Right ventricle myocardium inferior (tissue), 1 donor: ENCODE measurements at regions not wholly inside any gene's neighbourhood (a gene's known extent, or its start where the extent isn't known, plus 50 kb on each side); places are given as distances from the start of the nearest gene placed in this dataset.
"Not testable (repeated sequence)": the region's sequence is repeated elsewhere in the genome, so short reads cannot be mapped to it uniquely, and the experiment has no call there.

Experiments
- ATAC-seq: fragments of 200-7000 bp; cut with Tn5 transposase; one replicate; pipeline ENCODE4 v1.9.1; 2020; ENCODE audit warnings: mild to moderate bottlenecking, moderate library complexity
- DNase-seq: peaks from one replicate; pipeline ENCODE4 v3.0.0; 2021; ENCODE audit errors: missing footprints
- intact Hi-C: fragments of 100-400 bp; cut with DNase I; formaldehyde crosslinking; loops from one replicate; pipeline ENCODE4 v1.11.0; 2022
- donor health status: DM: no; HTN: yes; CAD: no; lungs with severe emphysema.

DNA sequence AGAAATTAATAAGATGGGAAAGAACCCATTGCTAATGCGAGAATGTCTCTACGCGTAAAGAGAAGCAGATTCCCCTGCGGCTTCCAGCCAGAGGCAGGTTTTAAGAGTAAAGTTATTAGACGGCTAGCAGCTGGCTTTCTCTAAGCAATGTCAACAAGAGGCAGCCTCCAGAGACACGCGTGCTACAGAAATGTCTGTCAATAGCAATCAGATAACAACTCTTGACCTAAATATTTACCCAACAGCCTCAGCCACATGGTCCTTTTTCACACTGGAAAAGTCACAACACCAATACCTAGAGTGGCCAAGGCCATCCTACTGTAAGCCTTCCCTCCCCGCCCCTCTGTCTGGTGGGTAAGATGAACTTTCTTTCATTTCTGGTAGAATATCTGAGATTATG, 146.0 kb upstream of the SFSWAP start:
- intact Hi-C loops = no loop called here
- no peak for DNase-seq
- ATAC-seq = no peak

DNA sequence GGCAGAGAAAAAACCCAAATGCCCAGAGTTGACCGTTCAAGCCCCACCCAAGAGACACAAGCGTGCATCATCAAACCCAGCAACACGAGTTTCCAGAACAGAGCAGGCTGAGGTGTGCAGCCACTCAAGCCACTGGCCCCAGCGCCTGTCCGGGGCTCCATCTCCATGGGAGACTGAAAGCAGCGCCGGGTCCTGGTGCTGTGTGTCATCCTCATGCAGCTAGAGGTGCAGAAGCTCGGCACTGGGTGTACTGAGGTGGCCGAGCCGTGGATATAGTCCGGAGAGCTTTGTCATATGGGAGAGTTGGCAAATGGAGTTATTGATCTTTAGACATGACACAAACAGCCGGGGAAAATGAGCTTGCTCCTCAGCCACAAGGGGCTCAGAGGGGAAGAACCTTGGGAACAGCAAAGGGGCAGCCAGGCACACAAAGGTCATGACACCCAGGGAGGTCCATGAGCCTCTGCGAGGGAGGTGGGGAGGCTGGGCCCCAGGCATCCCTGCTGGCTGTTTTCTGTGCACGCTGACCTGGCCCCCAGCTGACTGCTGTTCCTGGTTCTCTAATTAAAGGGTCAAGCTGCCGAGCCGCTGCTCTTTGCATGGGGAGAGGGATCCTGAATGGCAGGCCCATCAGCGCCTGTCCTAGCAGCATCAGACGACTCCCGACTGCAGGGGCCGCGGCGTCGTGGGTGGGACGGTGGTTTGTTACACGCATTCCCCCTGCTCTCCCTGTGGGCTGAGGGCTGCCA, 145.4 kb upstream of the SFSWAP start:
- intact Hi-C loops = no loop called here
- DNase-seq = no peak

DNA sequence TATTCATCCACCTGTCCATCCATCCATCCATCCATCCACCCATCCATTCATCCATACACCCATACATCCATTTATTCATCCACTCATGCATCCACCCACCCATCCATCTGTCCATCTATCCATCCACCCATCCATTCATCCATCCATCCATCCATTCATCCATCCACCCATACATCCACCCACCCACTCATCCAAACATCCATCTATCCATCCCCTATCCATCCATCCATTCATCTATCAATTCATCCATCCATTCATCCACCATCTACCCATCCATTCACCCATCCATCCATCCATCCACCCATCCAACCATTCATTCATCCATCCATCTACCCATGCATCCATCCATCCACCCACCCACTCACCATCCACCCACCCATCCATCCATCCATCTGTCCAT, 142.6 kb upstream of the SFSWAP start:
- no peak for DNase-seq
- intact Hi-C loops = no loop called here

More for the DNA sequence above, 145.4 kb upstream of the SFSWAP start:
- ATAC-seq = no peak

DNA sequence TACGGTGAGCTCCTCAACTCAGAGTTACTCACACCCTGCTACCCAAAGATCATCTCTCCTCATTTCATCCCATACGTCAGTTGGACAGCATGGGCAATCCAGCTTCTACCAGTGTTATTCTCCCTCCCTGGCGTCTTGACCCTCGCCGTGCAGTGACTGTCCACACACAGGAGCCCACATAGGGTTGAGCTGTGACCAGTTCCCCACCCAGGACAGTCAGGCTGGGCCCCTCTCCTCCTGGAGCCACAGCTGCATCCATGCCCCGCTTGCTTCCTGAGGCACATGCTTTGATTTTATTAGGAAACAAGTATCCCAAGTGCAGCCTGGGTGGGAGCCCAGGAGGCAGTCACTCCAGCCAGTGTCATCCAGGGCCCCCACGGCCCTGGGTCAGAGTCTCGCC, 140.3 kb upstream of the SFSWAP start:
- intact Hi-C loops = no loop called here
- ATAC-seq = no peak

More for the DNA sequence above, 142.6 kb upstream of the SFSWAP start:
- ATAC-seq = no peak

DNA sequence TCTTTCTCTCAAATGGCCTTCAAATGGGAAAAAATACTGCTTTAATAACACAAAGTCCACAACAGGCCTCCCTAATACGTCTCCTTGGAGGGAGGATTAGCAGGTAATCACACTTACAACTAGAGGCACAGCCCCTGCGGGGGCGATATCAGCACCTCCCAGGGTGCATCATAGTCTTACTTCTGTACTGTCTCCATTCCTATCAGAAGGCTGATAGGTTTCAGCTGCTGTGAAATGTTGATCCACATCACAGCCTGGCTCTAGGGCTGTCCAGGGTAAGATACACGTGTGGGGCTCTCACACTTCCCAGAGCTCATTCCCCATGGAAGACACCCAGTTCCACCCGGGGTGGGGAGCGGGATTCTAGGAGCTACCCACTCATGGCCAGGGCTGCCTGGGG, 139.1 kb upstream of the SFSWAP start:
- intact Hi-C loops = no loop called here
- ATAC-seq (no peak), DNase-seq (no peak)

More for the DNA sequence above, 140.3 kb upstream of the SFSWAP start:
- DNase-seq = no peak

DNA sequence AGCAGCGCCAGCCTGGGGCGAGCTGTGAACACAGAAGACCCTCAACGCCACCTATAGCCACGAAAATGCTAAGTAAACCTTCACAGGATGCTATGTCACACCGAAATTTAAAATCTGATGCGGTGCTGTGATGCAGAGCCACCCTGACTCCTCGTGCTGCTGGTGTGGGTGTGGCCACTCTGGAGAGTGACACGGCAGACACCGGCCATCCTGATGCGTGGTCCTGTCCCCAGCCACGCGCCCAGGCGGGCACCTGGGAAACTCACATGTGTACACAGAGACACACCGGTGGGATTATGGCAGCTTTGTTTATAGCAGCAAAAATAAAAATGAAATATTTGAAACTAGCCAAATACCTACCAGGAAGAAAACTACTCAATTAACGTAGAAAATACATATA, 138.3 kb upstream of the SFSWAP start:
- ATAC-seq = no peak
- intact Hi-C loops = no loop called here
- no peak for DNase-seq

DNA sequence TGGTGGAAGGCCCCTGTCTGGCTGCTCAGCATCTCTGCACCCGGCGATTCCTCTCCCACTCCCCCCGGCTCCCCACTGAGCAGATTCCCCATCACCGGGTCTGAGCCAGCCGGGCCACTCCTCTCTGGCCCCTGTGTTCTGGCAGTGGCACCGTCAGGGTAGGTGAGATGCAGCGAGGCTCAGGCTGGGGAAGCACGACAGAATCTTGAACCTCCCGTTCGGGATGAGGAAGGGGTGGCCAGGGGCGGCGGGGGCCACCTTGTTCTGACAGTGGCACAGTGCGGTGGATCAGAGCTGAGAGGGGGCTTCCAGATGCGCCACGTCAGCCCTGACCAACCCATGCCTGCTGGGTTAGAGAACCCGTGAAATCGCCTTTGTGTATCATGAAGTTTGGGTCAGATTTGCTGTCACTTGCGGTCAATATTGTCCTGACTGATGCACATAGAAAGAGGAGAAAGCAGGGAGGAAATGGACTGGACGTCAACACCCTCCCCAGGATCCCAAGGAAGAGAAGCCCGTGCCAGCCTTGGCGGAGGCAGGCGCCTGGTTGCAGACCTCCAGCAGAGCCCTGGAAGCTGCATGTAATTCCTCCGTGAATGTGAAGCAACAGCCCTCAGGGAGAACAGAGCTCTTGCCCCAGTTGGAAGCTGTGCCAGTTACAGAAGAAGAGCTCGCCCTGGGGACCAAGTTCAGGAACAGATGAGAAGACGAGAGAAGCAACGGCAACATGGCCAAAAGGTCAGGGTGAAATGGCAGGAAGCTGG, 137.1 kb upstream of the SFSWAP start:
- DNase-seq (no peak), ATAC-seq (no peak)
- intact Hi-C loops = no loop called here

DNA sequence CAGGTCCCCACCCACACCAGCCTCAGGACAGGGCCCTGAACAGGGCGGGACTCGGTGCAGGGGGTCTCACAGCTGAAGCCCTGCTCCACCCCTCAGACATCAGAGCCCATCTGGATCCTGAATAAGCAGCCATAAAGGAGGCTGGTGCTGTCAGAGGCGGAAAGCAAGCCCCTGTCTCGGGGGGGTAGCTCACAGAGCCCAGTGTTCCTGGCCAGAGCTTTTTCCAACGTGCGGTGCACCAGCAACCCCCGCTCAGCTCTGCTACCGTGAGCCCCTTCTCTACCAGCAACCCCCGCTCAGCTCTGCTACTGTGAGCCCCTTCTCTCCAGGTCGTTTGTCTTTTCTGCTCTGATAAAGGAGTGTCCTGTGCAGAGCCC, 136.5 kb upstream of the SFSWAP start:
- DNase-seq = no peak
- intact Hi-C loops = no loop called here
- ATAC-seq = no peak

DNA sequence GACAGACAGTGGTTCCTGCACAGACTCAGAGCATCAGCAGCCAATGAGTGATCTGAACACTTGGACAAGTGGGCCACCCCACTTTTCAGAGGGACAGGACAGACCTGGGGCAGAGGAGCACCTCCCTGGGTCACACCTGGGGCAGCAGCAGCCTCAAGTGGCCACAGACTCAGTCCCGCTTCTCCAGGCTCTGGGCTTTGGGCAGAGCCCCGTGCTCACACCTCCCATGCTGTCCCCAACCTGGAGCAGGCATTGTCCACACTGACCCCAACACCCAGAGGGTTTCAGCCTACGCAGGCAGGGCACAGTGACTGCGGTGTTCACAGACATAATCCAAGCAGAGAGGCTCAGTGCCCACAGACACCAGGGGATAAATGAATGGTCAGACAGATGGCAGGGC, 135.5 kb upstream of the SFSWAP start:
- no peak for ATAC-seq
- intact Hi-C loops = no loop called here

DNA sequence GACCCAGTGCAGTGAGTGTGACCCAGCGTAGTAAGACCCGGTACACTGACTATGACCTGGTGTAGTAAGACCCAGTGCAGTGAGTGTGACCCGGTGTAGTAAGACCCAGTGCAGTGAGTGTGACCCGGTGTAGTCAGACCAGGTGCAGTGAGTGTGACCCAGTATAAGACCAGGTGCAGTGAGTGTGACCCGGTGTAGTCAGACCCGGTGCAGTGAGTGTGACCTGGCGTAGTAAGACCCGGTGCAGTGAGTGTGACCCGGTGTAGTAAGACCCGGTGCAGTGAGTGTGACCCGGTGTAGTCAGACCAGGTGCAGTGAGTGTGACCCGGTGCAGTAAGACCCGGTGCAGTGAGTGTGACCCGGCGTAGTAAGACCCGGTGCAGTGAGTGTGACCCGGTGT, 134.2 kb upstream of the SFSWAP start:
- ATAC-seq, DNase-seq, intact Hi-C loops: not testable (repeated sequence)

More for the DNA sequence above, 135.5 kb upstream of the SFSWAP start:
- DNase-seq = no peak

DNA sequence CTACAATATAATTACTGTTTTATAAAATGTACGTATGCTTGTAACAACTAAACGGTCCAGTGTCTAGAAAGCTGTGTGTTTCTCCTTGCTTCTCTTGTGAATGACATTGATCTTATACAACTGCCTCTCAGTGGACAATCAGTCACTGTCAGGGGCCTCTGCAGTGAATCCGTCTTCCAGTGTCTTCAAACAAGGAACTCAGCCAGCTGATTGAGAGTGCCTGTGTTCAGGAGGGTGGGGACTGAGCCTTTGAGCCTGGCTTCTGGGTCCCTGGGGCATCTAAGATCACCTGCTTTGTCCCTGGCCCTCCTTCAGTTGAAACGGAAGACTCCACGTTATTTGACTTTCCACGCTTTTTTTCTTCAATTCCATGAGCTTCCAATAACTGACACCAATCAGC, 133.1 kb upstream of the SFSWAP start:
- DNase-seq = no peak

DNA sequence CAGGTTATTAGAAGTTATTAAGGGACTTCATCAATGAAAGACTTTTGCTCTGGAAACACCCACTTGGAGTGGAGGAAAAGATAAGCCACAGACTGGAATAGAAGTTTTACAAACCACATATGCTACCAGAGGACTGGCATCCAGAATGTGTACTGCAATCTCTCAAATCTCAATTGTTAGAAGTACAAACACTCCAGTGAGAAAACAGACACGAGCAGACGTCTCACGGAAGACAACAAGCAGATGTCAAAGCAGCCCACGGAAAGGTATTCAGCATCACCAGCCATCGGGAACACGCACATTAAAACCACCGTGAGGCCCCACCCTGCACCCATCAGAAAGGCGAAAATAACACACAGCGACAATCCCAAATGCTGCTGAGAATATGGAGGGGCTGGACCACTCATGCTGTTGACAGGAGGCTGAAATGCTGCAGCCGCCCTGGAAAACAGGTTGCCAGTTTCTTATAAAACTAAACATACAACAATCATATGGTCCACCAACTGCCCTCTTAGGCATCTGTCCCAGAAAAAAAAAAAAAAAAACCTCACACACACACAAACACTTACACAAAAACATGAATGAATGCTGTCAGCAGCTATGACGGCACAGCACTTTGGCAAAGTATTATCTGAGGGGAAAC, 131.9 kb upstream of the SFSWAP start:
- no peak for DNase-seq
- ATAC-seq = no peak
- intact Hi-C loops = no loop called here

More for the DNA sequence above, 133.1 kb upstream of the SFSWAP start:
- intact Hi-C loops = no loop called here
- ATAC-seq = no peak

DNA sequence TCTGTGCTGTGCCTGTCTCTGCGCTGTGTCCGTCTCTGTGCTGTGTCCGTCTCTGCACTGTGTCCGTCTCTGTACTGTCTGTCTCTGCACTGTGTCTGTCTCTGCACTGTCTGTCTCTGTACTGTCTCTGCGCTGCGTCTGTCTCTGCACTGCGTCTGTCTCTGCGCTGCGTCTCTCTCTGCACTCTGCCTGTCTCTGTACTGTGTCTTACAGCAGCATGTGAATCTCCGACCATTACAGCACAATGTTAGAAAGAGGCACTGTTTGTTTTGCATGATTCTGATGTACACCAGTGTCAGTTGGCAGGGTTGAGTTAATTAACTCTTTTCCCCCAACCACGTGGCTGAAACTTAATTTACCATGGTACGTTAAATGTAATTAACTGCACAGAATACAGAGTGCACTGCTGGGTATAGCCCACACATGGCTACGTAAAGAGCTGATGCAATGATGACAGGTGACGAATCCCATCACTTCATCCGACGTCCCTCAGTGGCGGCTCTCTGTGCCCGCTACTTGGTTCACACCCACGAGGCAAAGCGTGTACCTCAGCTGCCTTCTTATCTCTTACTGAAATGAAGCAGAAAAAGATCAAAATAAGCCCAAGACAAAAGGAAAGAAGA, 127.7 kb upstream of the SFSWAP start:
- no peak for DNase-seq
- intact Hi-C loops = no loop called here
- no peak for ATAC-seq

DNA sequence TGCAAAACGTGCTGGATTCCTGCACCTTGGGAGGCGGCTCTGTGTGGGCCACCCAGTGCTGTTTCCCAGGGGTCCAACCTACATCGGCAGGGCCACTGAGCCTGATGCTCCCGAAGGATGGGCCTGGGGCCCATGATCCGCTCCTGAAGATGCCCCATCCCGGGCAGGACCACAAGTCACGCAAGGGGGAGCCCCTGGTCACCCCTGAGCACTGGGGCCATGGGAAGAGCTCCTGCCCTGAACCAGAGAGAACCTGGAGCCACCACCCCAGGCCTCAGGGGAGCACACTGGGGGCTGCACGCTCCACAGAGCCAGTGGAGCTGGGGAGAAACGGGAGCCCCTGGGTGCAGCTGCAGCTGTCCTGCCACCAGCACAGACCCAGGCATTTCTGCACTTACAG, 124.6 kb upstream of the SFSWAP start:
- DNase-seq = no peak
- intact Hi-C loops = no loop called here
- ATAC-seq = no peak

DNA sequence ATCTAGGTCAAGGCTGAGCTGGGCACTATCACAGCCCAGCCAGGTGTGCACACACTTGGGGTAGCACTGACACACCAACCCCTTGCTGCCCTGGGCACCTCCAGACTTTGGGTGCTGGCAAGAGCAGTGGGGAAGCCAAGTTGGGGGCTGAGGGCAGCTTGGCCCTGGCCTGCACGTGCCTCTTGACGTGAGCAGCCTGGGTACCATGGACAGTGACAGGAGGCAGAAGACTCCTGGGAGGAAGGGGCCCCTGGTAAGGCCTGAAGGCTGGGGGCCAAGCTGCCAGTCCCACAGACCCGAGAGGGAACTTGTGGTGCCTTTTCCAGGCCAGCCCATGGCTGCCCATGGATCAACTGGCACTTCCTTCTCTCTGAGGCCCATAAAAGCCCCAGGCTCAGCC, 124.1 kb upstream of the SFSWAP start:
- intact Hi-C loops = no loop called here
- DNase-seq (no peak), ATAC-seq (no peak)

DNA sequence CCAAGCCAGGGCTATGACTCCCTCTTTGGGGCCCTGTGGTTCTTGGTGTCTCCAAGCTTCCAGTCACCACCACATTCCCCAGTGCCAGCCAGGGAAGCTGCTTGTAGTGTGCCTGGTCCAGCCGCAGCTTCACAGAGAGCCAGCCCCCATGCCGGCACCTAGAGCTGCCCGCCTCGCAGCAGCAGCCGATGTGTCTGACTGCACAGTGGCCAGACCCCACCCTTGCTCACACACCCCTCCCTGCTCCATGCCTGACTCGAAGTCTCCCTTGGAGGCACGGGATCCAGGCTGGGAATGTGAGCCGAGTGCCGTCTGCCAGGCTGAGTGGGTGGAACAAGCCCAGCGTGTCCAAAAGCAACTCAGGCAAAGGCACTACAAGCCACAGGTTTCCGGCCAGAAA, 123.3 kb upstream of the SFSWAP start:
- intact Hi-C loops = no loop called here
- DNase-seq (no peak), ATAC-seq (no peak)

DNA sequence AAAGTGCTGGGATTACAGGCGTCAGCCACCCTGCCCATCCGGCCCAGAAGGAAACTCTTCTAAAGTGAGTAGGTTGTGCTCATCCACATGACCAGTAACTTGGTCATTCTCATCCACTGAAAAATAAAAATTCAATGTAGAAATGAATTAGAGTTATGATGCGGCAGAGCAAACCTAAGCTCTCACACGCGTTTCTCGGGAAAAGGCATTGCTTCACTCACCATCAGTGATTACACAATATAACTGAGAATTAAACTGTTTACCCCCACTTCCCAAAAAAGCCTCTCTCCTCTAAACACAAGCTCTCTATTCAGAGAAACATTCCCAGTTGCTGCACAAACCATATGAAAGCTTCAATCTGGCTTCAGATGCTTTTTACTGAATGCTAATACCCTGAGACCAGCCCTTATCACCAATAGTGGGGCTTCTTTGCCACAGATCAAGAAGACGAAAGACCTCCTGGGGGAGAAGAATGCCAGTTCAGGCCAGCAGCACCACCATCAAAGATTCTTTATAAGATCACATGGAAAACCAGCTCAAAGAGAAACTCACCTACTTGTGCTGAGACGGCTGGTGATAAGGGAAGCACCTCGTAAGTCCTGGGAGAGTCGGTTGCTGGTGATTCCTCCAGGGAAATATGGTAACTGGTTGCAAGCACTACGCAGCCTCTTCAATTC, 121.5 kb upstream of the SFSWAP start:
- intact Hi-C loops = no loop called here
- ATAC-seq (no peak), DNase-seq (no peak)

DNA sequence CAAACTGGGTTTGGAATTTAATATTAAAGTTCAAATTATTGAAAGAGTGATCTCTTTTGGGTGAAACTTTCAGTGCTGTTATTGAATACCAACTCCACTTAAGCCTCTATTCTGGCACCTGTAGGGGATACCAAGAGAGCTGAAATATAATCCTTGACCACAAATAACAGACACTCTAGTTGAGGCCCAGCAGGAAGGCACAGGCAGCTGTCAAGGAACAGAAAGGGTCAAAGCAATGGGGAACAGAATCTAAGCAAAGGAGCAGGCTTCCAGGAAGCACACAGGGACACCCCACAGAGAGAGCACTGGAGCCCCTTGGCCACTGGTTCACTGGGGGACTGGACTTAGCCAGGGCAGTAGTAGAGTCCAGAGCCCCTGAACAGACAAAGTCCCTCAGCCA, 120.9 kb upstream of the SFSWAP start:
- DNase-seq (no peak), ATAC-seq (no peak)
- intact Hi-C loops = no loop called here

DNA sequence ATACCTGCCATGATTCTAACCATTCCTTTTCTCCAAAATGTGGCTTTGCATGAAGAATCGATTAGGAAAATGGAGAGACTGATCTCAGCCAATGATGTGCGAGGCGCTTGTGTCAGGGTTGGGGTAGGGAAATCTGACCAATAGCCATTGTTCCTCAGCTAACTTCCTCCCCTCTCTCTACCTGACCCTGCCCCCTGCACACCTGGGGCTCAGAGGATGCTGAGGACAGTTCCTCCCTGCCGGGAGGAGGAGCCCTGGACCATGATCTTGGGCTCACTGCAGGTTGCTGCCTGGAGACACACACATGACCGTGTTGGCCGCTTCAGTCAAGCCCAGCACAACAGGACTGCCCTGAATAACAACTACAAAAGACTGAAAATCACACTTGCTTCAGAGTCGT, 119.8 kb upstream of the SFSWAP start:
- no peak for DNase-seq
- ATAC-seq = no peak
- intact Hi-C loops = no loop called here
